KMS-11 (cell line): ENCODE measurements at regions not wholly inside any gene's neighbourhood (a gene's known extent, or its start where the extent isn't known, plus 50 kb on each side); places are given as distances from the start of the nearest gene placed in this dataset.

Experiments
- H2AFZ ChIP-seq: fragments of 200-600 bp; sonication (generic); 2 replicates; pipeline ENCODE4 v1.6.1; 2016; ENCODE audit warnings: antibody characterized with exemption, mixed run types, low read depth
- H3K27ac ChIP-seq: fragments of 200-600 bp; sonication (generic); 2 replicates; pipeline ENCODE4 v1.6.1; 2016; ENCODE audit warnings: mild to moderate bottlenecking, mixed run types
- H3K27me3 ChIP-seq: fragments of 200-600 bp; sonication (generic); 2 replicates; pipeline ENCODE4 v1.6.1; 2017; ENCODE audit warnings: mild to moderate bottlenecking, low read depth, mixed run types, moderate library complexity; ENCODE audit not compliant: insufficient read depth
- H3K36me3 ChIP-seq: fragments of 200-600 bp; sonication (generic); 2 replicates; pipeline ENCODE4 v1.6.1; 2017; ENCODE audit warnings: mild to moderate bottlenecking, mixed run types; ENCODE audit not compliant: insufficient read depth
- H3K4me1 ChIP-seq: fragments of 200-600 bp; sonication (generic); 2 replicates; pipeline ENCODE4 v1.6.1; 2016; ENCODE audit warnings: mild to moderate bottlenecking, low read depth, mixed run types; ENCODE audit not compliant: poor library complexity, severe bottlenecking
- H3K4me2 ChIP-seq: fragments of 200-600 bp; sonication (generic); 2 replicates; pipeline ENCODE4 v1.7.0; 2016; ENCODE audit warnings: mild to moderate bottlenecking, mixed run types
- H3K4me3 ChIP-seq: fragments of 200-600 bp; sonication (generic); IDR thresholded peaks from 2 replicates; pipeline ENCODE4 v1.6.1; 2017; ENCODE audit warnings: low read depth, low read length, mixed read lengths; ENCODE audit not compliant: insufficient read depth
- H3K79me2 ChIP-seq: fragments of 200-600 bp; sonication (generic); 2 replicates; pipeline ENCODE4 v1.6.1; 2016; ENCODE audit warnings: low read depth, mixed run types; ENCODE audit not compliant: insufficient read depth
- H3K9ac ChIP-seq: fragments of 200-600 bp; sonication (generic); 2 replicates; pipeline ENCODE4 v1.6.1; 2016; ENCODE audit warnings: mild to moderate bottlenecking, mixed run types
- H4K20me1 ChIP-seq: fragments of 200-600 bp; sonication (generic); 2 replicates; pipeline ENCODE4 v1.6.1; 2016; ENCODE audit warnings: mild to moderate bottlenecking, mixed run types; ENCODE audit not compliant: insufficient read depth
- CTCF ChIP-seq: fragments of 200-600 bp; sonication (generic); conservative IDR thresholded peaks from 2 replicates; pipeline ENCODE4 v1.6.1; 2017; ENCODE audit warnings: low read depth, mild to moderate bottlenecking, antibody characterized with exemption, low read length, moderate library complexity, mixed read lengths

DNA sequence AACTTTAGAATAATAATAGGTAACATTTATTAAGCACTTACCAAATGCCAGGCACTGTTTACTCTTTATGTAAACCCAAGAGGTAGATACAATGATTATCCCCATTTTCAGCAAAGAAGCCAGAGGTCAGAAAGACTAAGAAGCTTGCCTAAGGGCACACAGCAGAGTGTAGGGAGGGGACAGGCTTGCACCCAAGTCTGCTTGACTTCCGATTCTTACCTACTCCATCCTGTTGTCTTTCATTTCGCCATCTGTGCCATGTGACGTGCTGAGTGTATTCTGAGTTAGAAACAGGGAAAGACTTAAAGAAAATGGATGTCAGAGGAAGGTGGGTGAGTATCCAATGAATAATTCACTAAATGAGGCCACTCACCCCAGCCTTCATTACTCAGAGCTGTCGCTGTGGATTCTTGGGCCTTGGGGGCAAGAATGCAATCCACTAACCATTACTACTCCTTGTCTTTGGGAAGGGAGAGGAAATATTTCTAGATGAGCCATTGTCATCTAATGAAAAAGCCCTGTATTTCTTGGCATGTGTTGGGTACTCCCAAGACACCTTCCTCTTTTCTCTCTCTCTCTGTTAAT, 76.4 kb upstream of the BCL11A start:
- Histone ChIP-seq H2AFZ (no peak overlapping the region), H3K9ac (no peak overlapping the region), H3K27me3 (no peaks in the 10 kb centered on the region), H3K4me1 (no peaks in the 10 kb centered on the region), H3K79me2 (no peaks in the 10 kb centered on the region), H3K36me3 (no peaks in the 10 kb centered on the region), H3K4me3 (no peak overlapping the region), H3K27ac (no peak overlapping the region), H3K4me2 (no peak overlapping the region), H4K20me1 (no peaks in the 10 kb centered on the region)
- TF ChIP-seq CTCF = no peak

DNA sequence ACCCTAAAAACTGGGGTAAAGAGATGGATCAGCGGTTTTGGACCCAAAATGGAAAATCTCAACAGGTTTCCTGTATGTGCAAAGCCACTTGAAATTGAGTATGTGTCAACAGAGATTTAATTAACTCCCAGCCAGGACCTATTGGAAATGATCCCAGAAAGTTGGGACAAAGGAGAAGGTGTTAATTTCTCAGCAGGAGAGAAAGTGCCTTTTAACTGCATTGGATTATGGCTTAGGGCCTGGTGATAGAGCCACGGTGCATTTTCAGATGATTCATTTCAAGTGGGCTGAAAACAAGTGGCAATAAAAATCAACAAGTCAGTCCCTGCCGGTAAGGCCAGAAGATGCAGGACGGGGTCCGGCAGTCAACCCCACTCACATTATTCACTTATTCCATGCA, 80.2 kb upstream of the BCL11A start:
- Histone ChIP-seq H4K20me1 (no peaks in the 10 kb centered on the region), H3K4me3 (no peak overlapping the region), H3K36me3 (no peaks in the 10 kb centered on the region), H3K79me2 (no peaks in the 10 kb centered on the region), H2AFZ (no peak overlapping the region), H3K4me2 (no peak overlapping the region), H3K27ac (no peak overlapping the region), H3K4me1 (no peaks in the 10 kb centered on the region), H3K9ac (no peak overlapping the region), H3K27me3 (no peaks in the 10 kb centered on the region)
- TF ChIP-seq CTCF = no peak

- Histone ChIP-seq H4K20me1 (no peaks in the 10 kb centered on the region), H3K4me1 (no peaks in the 10 kb centered on the region), H3K27me3 (no peaks in the 10 kb centered on the region), H3K79me2 (no peaks in the 10 kb centered on the region), H3K9ac (no peak overlapping the region), H3K27ac (no peak overlapping the region), H3K36me3 (no peaks in the 10 kb centered on the region), H2AFZ (no peak overlapping the region), H3K4me3 (no peak overlapping the region), H3K4me2 (no peak overlapping the region)
- TF ChIP-seq CTCF = no peak
Measured at GRCh38 chr2:60634438-60634837, 81.0 kb upstream of the BCL11A start.

- Histone ChIP-seq H4K20me1 (no peaks in the 10 kb centered on the region), H3K27ac (no peak overlapping the region), H3K4me1 (peaks cover 20% of the 10 kb centered on the region), H3K27me3 (no peaks in the 10 kb centered on the region), H3K9ac (no peak overlapping the region), H2AFZ (no peak overlapping the region), H3K36me3 (no peaks in the 10 kb centered on the region), H3K4me3 (no peak overlapping the region), H3K79me2 (no peaks in the 10 kb centered on the region), H3K4me2 (no peak overlapping the region)
- peak; percentile 93 for TF ChIP-seq CTCF
Measured at GRCh38 chr2:60641811-60642788, 88.6 kb upstream of the BCL11A start.
